Endothelial cell of umbilical vein (primary cell): ENCODE measurements at regions not wholly inside any gene's neighbourhood (a gene's known extent, or its start where the extent isn't known, plus 50 kb on each side); places are given as distances from the start of the nearest gene placed in this dataset.

Experiments
- BruUV-seq: library from RNA; stranded (reverse); fragments of 400-500 nt; replicated peaks from 2 replicates; lab custom pipeline; 2021; lab: Mats Ljungman, UMichigan
- CTCF ChIA-PET: fragments of 300-600, 350-600 bp; sonication (Branson Sonifier 250); formaldehyde crosslinking; loops from one replicate; lab custom pipeline; 2021; ENCODE audit warnings: antibody characterized with exemption, inconsistent platforms; lab: Charles Lee
- POLR2A ChIA-PET: fragments of 300-600, 350-600 bp; sonication (Branson Sonifier 250); formaldehyde crosslinking; loops from one replicate; lab custom pipeline; 2021; ENCODE audit warnings: antibody characterized with exemption, inconsistent platforms; lab: Charles Lee
- DNase-seq: peaks from one replicate; pipeline ENCODE4 v3.0.0-alpha.2; 2011; ENCODE audit warnings: low read depth, low spot score
- FAIRE-seq: peaks from 2 replicates; lab custom pipeline; 2011; peaks lifted over from hg19 to GRCh38; lab: Jason Lieb, UNC
- H2AFZ ChIP-seq: 2 replicates; pipeline ENCODE4 v1.6.0; 2012; ENCODE audit warnings: low read depth, low read length, control low read depth, inconsistent platforms
- H3K27ac ChIP-seq: 2 replicates; pipeline ENCODE4 v1.5.1; 2011; ENCODE audit warnings: low read depth, mild to moderate bottlenecking, control low read depth, low read length, moderate library complexity; ENCODE audit not compliant: insufficient read depth
- H3K27me3 ChIP-seq, 2 experiments: 2 replicates each; pipeline versions ENCODE4 v1.6.0 to v1.6.1; 2011; ENCODE audit warnings: low read length in 2 of 2, mixed read lengths in 1 of 2; ENCODE audit not compliant: control insufficient read depth in 2 of 2, insufficient read depth in 2 of 2
- H3K36me3 ChIP-seq, 2 experiments: 2 replicates in 1 of 2; 3 replicates in 1 of 2; pipeline ENCODE4 v1.5.1; 2011; ENCODE audit warnings: low read length in 2 of 2, mild to moderate bottlenecking in 1 of 2, moderate library complexity in 1 of 2; ENCODE audit not compliant: control insufficient read depth in 2 of 2, insufficient read depth in 2 of 2; ENCODE audit errors: extremely low read depth in 1 of 2
- H3K4me1 ChIP-seq: 3 replicates; pipeline ENCODE4 v1.5.1; 2011; ENCODE audit warnings: mild to moderate bottlenecking, low read length; ENCODE audit not compliant: control insufficient read depth, insufficient read depth; ENCODE audit errors: extremely low read depth
- H3K4me2 ChIP-seq: 2 replicates; pipeline ENCODE4 v1.6.1; 2011; ENCODE audit warnings: low read length, control low read depth, mixed read lengths; ENCODE audit not compliant: insufficient read depth
- H3K4me3 ChIP-seq, 3 experiments: fragments of 200-600 bp in 1 of 3; sonication (generic), shearing (Covaris generic) in 1 of 3; replicated peaks in 1 of 3; 2 replicates each; pipeline ENCODE4 v1.5.1; 2011 to 2016; ENCODE audit warnings: control low read depth in 3 of 3, low read length in 3 of 3, mild to moderate bottlenecking in 2 of 3, inconsistent platforms in 1 of 3, low read depth in 1 of 3, moderate library complexity in 1 of 3; ENCODE audit not compliant: insufficient read depth in 1 of 3
- H3K79me2 ChIP-seq: 2 replicates; pipeline ENCODE4 v1.6.0; 2012; ENCODE audit warnings: low read length, inconsistent platforms; ENCODE audit not compliant: control insufficient read depth, insufficient read depth
- H3K9ac ChIP-seq: replicated peaks from 2 replicates; pipeline ENCODE3; 2011; ENCODE audit warnings: low read length, control low read depth; ENCODE audit not compliant: insufficient read depth; ENCODE audit errors: extremely low read depth
- H3K9me1 ChIP-seq: replicated peaks from 3 replicates; pipeline ENCODE4 v1.6.0; 2011; ENCODE audit warnings: mild to moderate bottlenecking, low read length; ENCODE audit not compliant: control insufficient read depth, insufficient read depth; ENCODE audit errors: extremely low read depth
- H3K9me3 ChIP-seq: replicated peaks from 2 replicates; pipeline ENCODE4 v1.5.1; 2012; ENCODE audit warnings: low read length, inconsistent platforms; ENCODE audit not compliant: control insufficient read depth, insufficient read depth
- H4K20me1 ChIP-seq: replicated peaks from 2 replicates; pipeline ENCODE3; 2011; ENCODE audit warnings: mild to moderate bottlenecking, low read length; ENCODE audit not compliant: control insufficient read depth, insufficient read depth; ENCODE audit errors: extremely low read depth
- EZH2 ChIP-seq: IDR thresholded peaks from 2 replicates; pipeline ENCODE4 v1.6.1; 2012; ENCODE audit warnings: borderline replicate concordance, low read depth, mild to moderate bottlenecking, moderate library complexity, low read length, inconsistent platforms; ENCODE audit not compliant: severe bottlenecking
- FOS ChIP-seq: IDR thresholded peaks from 2 replicates; pipeline ENCODE4 v1.6.1; 2011; ENCODE audit warnings: mild to moderate bottlenecking, low read length, moderate library complexity, borderline replicate concordance; ENCODE audit not compliant: insufficient read depth
- JUN ChIP-seq: IDR thresholded peaks from 2 replicates; pipeline ENCODE4 v1.6.1; 2011; ENCODE audit warnings: borderline replicate concordance, low read depth; ENCODE audit not compliant: insufficient read length, insufficient read depth
- dilution Hi-C: fragments of 300-500 bp; cut with MboI; formaldehyde crosslinking; loops from one replicate; pipeline ENCODE4 v1.15.0; 2019; ENCODE audit warnings: low sequenced_read_pairs; ENCODE audit not compliant: extremely low pct_ligation_motif_present
- intact Hi-C: fragments of 100-400 bp; cut with micrococcal nuclease; formaldehyde crosslinking; loops from one replicate; pipeline ENCODE4 v1.10.0; 2022
- TF ChIP-seq, protein P1 (sequence below), 2 donors: IDR thresholded peaks; 1 replicate in 1 of 2; 2 replicates in 1 of 2; pipeline ENCODE4 v1.5.1; 2011; ENCODE audit warnings: low read length in 2 of 2, mild to moderate bottlenecking in 2 of 2, moderate library complexity in 2 of 2, control low read depth in 1 of 2, inconsistent platforms in 1 of 2, low read depth in 1 of 2; ENCODE audit not compliant: insufficient read depth in 1 of 2; ENCODE audit errors: extremely low read depth in 1 of 2
- TF ChIP-seq, protein P2 (sequence below): IDR thresholded peaks from 2 replicates; pipeline ENCODE4 v1.6.1; 2011; ENCODE audit not compliant: insufficient read depth, insufficient read length

DNA sequence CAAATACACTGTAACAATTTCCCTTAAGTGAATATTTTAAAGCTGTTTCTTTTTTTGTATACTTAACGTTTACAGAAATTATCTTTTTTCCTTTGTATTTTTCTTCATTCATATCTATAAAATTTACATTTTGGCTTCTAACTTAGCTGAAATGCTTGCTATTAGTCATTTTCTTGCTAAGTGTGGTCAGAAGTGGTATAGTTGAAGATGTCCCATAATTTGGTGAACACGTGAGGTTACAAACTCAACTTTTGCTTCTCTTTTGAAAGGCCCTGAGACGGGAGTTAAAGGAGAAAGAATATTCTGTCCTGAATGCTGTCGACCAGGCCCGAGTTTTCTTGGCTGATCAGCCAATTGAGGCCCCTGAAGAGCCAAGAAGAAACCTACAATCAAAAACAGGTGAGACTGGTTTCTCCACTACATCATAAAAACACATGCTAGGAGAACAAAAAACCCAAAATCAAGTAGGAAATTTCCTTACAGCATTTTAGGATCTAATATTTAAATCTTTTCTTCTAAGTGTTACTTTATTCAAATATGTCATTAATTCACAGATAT, 445.0 kb downstream of the UTRN start:
- no peaks in the 10 kb centered on the region for H3K9me3 ChIP-seq
- no peak for DNase-seq
- H3K9me1 ChIP-seq, result no peaks in the 10 kb centered on the region
- H3K27ac ChIP-seq, result no peak overlapping the region
- intact Hi-C loops, result no loop called here
- dilution Hi-C loops, result no loop called here
- H3K36me3 ChIP-seq, result peaks cover 1 to 9% of the 10 kb centered on the region in 2 experiments
- ChIA-PET POLR2A (no interaction called here), CTCF (interaction anchor here (1.0 to 1.1 kb wide), 2 partner anchors 16 to 20 kb away, joined by 3 read pairs; no protein-coding TSS in a partner anchor)
- no peaks in the 10 kb centered on the region for H3K4me1 ChIP-seq
- H3K9ac ChIP-seq, result no peak overlapping the region
- no peaks in the 10 kb centered on the region for H3K79me2 ChIP-seq
- H3K4me3 ChIP-seq, result no peak overlapping the region
- no peak overlapping the region for H3K4me2 ChIP-seq
- H3K27me3 ChIP-seq, result no peaks in the 10 kb centered on the region
- H2AFZ ChIP-seq, result no peak overlapping the region
- H4K20me1 ChIP-seq, result no peaks in the 10 kb centered on the region
- TF ChIP-seq, protein P1, sequence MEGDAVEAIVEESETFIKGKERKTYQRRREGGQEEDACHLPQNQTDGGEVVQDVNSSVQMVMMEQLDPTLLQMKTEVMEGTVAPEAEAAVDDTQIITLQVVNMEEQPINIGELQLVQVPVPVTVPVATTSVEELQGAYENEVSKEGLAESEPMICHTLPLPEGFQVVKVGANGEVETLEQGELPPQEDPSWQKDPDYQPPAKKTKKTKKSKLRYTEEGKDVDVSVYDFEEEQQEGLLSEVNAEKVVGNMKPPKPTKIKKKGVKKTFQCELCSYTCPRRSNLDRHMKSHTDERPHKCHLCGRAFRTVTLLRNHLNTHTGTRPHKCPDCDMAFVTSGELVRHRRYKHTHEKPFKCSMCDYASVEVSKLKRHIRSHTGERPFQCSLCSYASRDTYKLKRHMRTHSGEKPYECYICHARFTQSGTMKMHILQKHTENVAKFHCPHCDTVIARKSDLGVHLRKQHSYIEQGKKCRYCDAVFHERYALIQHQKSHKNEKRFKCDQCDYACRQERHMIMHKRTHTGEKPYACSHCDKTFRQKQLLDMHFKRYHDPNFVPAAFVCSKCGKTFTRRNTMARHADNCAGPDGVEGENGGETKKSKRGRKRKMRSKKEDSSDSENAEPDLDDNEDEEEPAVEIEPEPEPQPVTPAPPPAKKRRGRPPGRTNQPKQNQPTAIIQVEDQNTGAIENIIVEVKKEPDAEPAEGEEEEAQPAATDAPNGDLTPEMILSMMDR (IDR thresholded peaks at IDR 0.05; ENCODE audit: extremely low read depth in 1 of 2, insufficient read depth in 1 of 2, low read depth in 1 of 2, low read length in 2 of 2), result no peak
- TF ChIP-seq EZH2, result no peak
- TF ChIP-seq, protein P2, sequence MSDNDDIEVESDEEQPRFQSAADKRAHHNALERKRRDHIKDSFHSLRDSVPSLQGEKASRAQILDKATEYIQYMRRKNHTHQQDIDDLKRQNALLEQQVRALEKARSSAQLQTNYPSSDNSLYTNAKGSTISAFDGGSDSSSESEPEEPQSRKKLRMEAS, result no peak
- FAIRE-seq, result no peak
- no TSS peak for BruUV-seq

DNA sequence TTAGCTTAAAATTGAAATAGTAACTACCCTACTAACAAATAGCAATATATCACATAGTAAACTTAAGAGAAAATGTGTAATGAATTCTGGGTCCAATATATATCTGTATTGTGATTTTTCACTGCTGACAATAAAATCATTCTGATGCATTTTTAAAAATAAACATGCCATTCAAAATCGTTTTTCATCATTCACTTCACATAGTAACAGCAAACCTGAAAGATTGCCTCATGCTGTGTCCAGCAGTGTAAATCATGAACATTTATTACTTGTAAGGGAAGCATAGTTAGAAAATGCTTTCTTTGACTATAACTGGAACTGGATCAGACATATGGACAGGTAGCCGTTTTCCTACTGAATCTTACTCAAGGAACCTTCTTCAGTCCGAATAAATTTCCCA, 446.1 kb downstream of the UTRN start:
- no peak overlapping the region for H3K9ac ChIP-seq
- no peak overlapping the region for H3K4me3 ChIP-seq
- H4K20me1 ChIP-seq, result no peaks in the 10 kb centered on the region
- H3K4me2 ChIP-seq, result no peak overlapping the region
- ChIA-PET CTCF (no interaction called here), POLR2A (no interaction called here)
- H3K27me3 ChIP-seq, result no peaks in the 10 kb centered on the region
- no peak for DNase-seq
- no peaks in the 10 kb centered on the region for H3K9me3 ChIP-seq
- no peak for FAIRE-seq
- intact Hi-C loops, result no loop called here
- no TSS peak for BruUV-seq
- no peaks in the 10 kb centered on the region for H3K79me2 ChIP-seq
- TF ChIP-seq, protein P1 (IDR thresholded peaks at IDR 0.05; ENCODE audit: extremely low read depth in 1 of 2, insufficient read depth in 1 of 2, low read depth in 1 of 2, low read length in 2 of 2), result no peak
- TF ChIP-seq, protein P2, result no peak
- no peak for TF ChIP-seq FOS
- TF ChIP-seq JUN, result no peak
- H3K36me3 ChIP-seq, result peaks cover 1 to 9% of the 10 kb centered on the region in 2 experiments
- no peak overlapping the region for H2AFZ ChIP-seq
- H3K27ac ChIP-seq, result no peak overlapping the region
- no peaks in the 10 kb centered on the region for H3K4me1 ChIP-seq
- dilution Hi-C loops, result no loop called here
- no peaks in the 10 kb centered on the region for H3K9me1 ChIP-seq
